ENCODE measurements at regions not wholly inside any gene's neighbourhood (a gene's known extent, or its start where the extent isn't known, plus 50 kb on each side); places are given as distances from the start of the nearest gene placed in this dataset.

GRCh38 chr4:153947124-153947523 lies 158.2 kb upstream of the SFRP2 start:
- no peak for DNase-seq (ENCODE audit: extremely low spot score)
- 73% methylated on average over 1 of the region's 1 CpG for WGBS
- Histone ChIP-seq H3K36me3 (no peaks in the 10 kb centered on the region), H3K4me1 (peaks cover 0 to 5% (median 0%) of the 10 kb centered on the region in 4 donors), H3K9me3 (peaks cover 0 to 10% (median 4%) of the 10 kb centered on the region in 4 donors), H3K27ac (replicated peaks in 1 of 4) (no peak overlapping the region), H3K4me3 (no peak overlapping the region), H3K27me3 (no peaks in the 10 kb centered on the region)
- no peak for TF ChIP-seq POLR2A (IDR thresholded peaks at IDR 0.05; ENCODE audit: low read depth)
- no peak for TF ChIP-seq CTCF (IDR thresholded peaks at IDR 0.05)
- no peak for TF ChIP-seq POLR2AphosphoS5 (IDR thresholded peaks at IDR 0.05)
- TF ChIP-seq EP300 (IDR thresholded peaks at IDR 0.05), result no peak
- intact Hi-C loops (cut with DNase I), result no loop called here

- peaks cover 0 to 4% (median 0%) of the 10 kb centered on the region in 4 donors for H3K4me1 ChIP-seq
Observed at GRCh38 chr4:153945704-153946103, 156.8 kb upstream of the SFRP2 start.

GRCh38 chr4:153943738-153944415 lies 155.0 kb upstream of the SFRP2 start:
- Histone ChIP-seq H3K9me3 (peaks cover 0 to 10% (median 4%) of the 10 kb centered on the region in 4 donors), H3K27me3 (no peaks in the 10 kb centered on the region), H3K36me3 (no peaks in the 10 kb centered on the region), H3K4me3 (no peak overlapping the region), H3K27ac (replicated peaks in 1 of 4) (no peak overlapping the region), H3K4me1 (no peaks in the 10 kb centered on the region)
- intact Hi-C loops (cut with DNase I), result no loop called here
- DNase-seq (ENCODE audit: extremely low spot score), result no peak
- 86% methylated on average over 1 of the region's 1 CpG for WGBS
- no peak for TF ChIP-seq POLR2AphosphoS5 (IDR thresholded peaks at IDR 0.05)
- no peak for TF ChIP-seq CTCF (IDR thresholded peaks at IDR 0.05)
- TF ChIP-seq EP300 (IDR thresholded peaks at IDR 0.05), result no peak
- no peak for TF ChIP-seq POLR2A (IDR thresholded peaks at IDR 0.05; ENCODE audit: low read depth)

More at GRCh38 chr4:153945704-153946103, 156.8 kb upstream of the SFRP2 start:
- Histone ChIP-seq H3K36me3 (no peaks in the 10 kb centered on the region), H3K27me3 (no peaks in the 10 kb centered on the region), H3K27ac (replicated peaks in 1 of 4) (no peak overlapping the region), H3K4me3 (no peak overlapping the region), H3K9me3 (peaks cover 0 to 10% (median 4%) of the 10 kb centered on the region in 4 donors)
- intact Hi-C loops (cut with DNase I), result no loop called here
- no peak for DNase-seq (ENCODE audit: extremely low spot score)
- WGBS, result 97% methylated on average over 1 of the region's 1 CpG
- TF ChIP-seq CTCF (IDR thresholded peaks at IDR 0.05), result no peak
- TF ChIP-seq EP300 (IDR thresholded peaks at IDR 0.05), result no peak
- TF ChIP-seq POLR2AphosphoS5 (IDR thresholded peaks at IDR 0.05), result no peak
- TF ChIP-seq POLR2A (IDR thresholded peaks at IDR 0.05; ENCODE audit: low read depth), result no peak

- Histone ChIP-seq H3K4me3 (no peak overlapping the region), H3K27me3 (no peaks in the 10 kb centered on the region), H3K4me1 (no peaks in the 10 kb centered on the region), H3K27ac (replicated peaks in 1 of 4) (no peak overlapping the region), H3K9me3 (peaks cover 0 to 8% (median 3%) of the 10 kb centered on the region in 4 donors), H3K36me3 (no peaks in the 10 kb centered on the region)
- no peak for TF ChIP-seq POLR2AphosphoS5 (IDR thresholded peaks at IDR 0.05)
- no peak for TF ChIP-seq CTCF (IDR thresholded peaks at IDR 0.05)
- TF ChIP-seq POLR2A (IDR thresholded peaks at IDR 0.05; ENCODE audit: low read depth), result no peak
- TF ChIP-seq EP300 (IDR thresholded peaks at IDR 0.05), result no peak
- intact Hi-C loops (cut with DNase I), result no loop called here
- no peak for DNase-seq (ENCODE audit: extremely low spot score)
- 80% methylated on average over 4 of the region's 4 CpGs for WGBS
Observed at GRCh38 chr4:153940916-153941315, 152.0 kb upstream of the SFRP2 start.

- no peak for DNase-seq (ENCODE audit: extremely low spot score)
- Histone ChIP-seq H3K27me3 (no peaks in the 10 kb centered on the region), H3K4me3 (no peak overlapping the region), H3K27ac (replicated peaks in 1 of 4) (no peak overlapping the region), H3K4me1 (no peaks in the 10 kb centered on the region), H3K9me3 (no peaks in the 10 kb centered on the region), H3K36me3 (no peaks in the 10 kb centered on the region)
- TF ChIP-seq POLR2A (IDR thresholded peaks at IDR 0.05; ENCODE audit: low read depth) (no peak), POLR2AphosphoS5 (IDR thresholded peaks at IDR 0.05) (no peak), EP300 (IDR thresholded peaks at IDR 0.05) (no peak), CTCF (IDR thresholded peaks at IDR 0.05) (no peak)
- WGBS, result 64% methylated on average over 1 of the region's 1 CpG
- intact Hi-C loops (cut with DNase I), result no loop called here
Observed at GRCh38 chr4:153939570-153939969, 150.7 kb upstream of the SFRP2 start.
